ENCODE measurements at regions not wholly inside any gene's neighbourhood (a gene's known extent, or its start where the extent isn't known, plus 50 kb on each side); places are given as distances from the start of the nearest gene placed in this dataset.

GRCh38 chr2:120555092-120555491 lies 180.6 kb upstream of the GLI2 start:
- FAIRE-seq = no peak

- FAIRE-seq = no peak
Observed at GRCh38 chr2:120556911-120557310, 178.8 kb upstream of the GLI2 start.

DNA sequence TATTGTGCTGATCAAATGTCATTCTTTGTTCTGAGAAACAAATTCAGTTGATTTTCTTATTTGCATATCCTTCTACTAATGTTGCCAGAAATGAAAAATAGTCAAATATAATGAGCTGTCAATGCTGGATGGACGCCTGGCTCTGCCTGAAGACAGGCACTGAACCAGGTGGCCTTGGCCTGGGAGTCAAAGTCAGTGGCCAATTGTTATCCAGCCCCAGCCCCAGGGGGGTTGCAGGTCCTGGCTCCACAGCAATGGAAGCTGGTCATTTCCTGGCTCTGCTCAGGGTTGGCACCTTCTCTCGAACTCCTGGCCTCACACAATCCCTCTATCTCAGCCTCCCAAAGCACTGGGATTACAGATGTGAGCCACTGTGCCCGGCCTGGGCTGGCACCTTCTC lies 176.8 kb upstream of the GLI2 start:
- no peak for FAIRE-seq

- no peak for FAIRE-seq
Observed at GRCh38 chr2:120559401-120559800, 176.3 kb upstream of the GLI2 start.

DNA sequence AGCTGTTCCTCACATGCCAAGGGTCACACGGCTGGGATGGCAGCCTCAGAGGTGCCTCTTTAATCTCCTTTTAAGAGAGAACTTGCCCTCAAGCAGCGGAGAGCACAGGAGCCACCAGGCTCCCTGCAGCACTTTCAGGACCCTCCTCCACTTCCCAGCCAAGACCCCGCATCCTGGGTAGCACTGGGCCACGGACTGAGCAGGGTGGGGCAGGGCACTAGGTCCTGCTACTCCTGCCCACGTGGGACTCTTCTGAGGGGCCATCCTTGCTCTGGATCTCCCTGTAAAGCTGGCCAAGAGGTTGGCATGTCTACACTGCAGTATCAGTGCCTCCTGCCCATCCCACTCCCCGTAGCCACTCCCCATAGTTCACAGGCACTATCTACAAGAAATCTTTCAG lies 175.3 kb upstream of the GLI2 start:
- FAIRE-seq = no peak

DNA sequence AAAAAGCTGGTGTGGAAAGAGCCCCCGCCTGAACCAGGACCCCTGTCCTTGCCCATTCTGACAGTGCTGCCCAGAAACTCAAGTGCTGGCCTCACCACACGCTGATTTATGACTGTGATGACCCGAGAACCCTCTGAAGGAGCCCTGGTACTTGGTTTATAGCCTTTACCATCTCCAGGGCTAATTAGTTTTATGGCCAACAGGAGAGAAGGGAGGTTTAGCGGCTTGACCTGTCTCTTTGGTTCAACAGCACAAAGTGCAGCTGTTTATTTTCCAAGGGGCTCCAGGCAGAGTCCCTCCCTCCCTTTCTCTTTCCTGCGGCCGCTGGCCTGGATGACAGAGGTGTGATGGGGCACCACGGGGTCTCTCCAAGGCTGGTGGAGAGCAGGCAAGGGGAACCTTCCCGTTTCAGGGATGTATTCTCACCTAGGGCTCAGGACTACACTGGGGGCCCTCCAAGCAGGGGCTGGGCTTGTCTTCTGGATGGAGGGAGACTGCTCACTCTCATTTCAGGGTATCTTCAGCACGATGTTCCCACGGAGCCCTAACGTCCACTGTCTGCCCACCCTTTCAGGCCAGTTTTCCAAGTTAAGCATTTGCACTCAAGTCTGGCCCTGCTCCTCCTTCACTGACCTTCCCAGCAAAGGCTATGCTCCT lies 174.2 kb upstream of the GLI2 start:
- FAIRE-seq = no peak

GRCh38 chr2:120562218-120563005 lies 173.3 kb upstream of the GLI2 start:
- no peak for FAIRE-seq

DNA sequence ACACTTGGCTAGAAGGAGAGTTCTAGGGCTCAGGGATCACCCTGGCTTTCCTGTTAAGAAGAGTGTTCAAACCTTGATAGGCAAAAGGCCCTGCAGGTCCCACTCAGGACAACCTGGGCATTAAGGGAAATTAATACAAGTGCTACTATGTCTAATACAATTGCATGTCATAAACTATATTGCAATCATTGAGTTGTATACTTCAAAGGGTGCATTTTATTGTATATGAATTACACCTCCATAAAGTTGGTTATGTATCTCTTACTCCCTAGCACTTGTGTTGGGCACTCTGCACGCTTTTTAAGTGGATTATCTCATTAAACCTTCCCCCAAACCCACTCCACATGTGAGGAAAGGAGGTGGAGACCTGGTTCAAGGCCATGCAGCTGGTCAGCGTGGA lies 172.1 kb upstream of the GLI2 start:
- no peak for FAIRE-seq

- no peak for FAIRE-seq
Observed at GRCh38 chr2:120564213-120565094, 171.2 kb upstream of the GLI2 start.

DNA sequence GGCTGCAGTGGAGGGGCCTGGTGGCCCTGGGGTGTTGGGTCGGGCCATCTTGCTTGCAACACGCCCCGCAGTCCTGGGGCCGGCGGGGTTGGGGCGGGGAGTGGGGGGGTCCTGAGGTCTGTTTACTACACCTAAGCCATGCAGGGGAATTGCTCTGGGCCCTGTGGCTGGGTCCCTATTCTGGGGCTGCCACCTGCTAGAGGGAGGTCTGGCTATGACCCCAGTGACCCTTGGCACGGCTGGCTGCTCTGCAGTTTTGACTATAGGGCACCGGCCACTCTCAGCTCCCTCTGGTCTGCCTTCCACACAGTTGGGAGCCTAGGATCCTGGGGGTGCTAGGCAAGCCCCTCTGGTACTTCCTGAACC lies 170.6 kb upstream of the GLI2 start:
- no peak for FAIRE-seq

DNA sequence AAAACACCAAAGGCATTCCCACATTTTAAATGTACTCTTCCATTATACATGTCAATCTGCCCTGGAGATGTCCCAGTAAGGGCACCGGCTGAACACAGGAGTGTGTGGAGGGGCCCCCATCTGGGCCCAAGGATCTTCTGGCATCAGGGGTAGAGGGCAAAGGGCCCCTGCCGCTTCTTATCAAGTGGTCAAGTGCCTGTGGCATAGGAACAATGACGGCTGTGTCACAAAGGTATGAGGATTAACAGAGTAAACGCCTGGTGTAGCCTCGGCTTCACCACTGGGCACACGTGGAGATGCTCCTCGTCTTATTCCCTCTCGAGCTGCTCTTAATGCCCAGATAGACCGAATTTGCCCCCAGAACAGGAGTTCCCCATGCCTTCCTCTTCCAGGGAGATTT lies 169.7 kb upstream of the GLI2 start:
- FAIRE-seq = no peak

- FAIRE-seq = no peak
Observed at GRCh38 chr2:120566331-120567035, 169.2 kb upstream of the GLI2 start.

GRCh38 chr2:120567128-120567527 lies 168.5 kb upstream of the GLI2 start:
- FAIRE-seq = no peak

GRCh38 chr2:120568089-120568974 lies 167.3 kb upstream of the GLI2 start:
- FAIRE-seq = no peak

DNA sequence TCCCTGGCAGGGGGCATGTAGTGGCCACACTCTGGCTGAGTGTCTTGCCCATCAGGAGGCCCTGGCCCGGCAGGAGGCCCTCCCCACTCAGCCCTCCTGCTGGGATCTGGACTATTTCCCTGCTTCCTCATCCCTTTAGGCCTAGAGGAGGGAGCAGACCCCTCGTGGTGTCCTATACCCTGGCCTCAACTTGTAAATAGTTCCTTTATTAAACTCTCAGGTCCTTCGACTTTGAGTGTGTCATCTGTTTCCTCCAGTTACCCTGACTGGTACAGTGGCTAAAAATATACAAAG lies 166.7 kb upstream of the GLI2 start:
- FAIRE-seq = no peak

GRCh38 chr2:120570001-120570400 lies 165.7 kb upstream of the GLI2 start:
- FAIRE-seq = no peak

GRCh38 chr2:120570546-120570945 lies 165.1 kb upstream of the GLI2 start:
- FAIRE-seq = no peak

DNA sequence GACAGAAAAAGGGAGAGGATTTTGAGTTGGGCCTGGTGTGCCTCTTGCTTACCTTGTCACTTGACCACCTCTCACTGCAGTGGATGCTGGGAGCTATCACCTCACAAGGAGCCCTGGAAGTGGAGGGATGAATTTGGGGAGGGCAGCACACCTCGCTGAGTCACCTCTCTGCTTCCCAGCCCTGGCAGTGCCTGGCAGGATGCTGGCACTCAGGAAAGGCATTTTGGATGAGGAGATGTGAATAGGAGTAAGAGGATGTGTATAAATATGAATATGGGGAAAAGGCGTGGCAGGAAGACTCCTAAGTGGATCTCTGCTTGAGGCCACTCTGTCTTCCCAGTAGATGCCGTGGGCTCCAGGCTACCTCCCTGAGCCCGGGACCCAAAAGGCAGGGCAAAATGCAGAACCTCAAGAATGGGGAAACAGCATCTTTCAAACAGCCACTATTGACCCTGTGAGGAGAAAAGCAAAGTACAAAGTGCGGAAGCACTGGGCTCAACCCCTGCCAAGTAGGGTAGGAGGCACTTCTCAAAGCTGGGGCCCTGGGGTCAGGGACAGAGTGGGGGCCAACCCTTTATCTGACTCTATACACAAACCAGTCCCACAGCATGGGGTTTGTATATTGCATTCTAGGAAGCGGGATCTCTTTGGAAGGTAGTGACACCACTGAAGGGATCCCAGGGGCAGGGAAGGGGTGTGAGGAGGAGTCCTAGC lies 164.5 kb upstream of the GLI2 start:
- no peak for FAIRE-seq

GRCh38 chr2:120572226-120572625 lies 163.4 kb upstream of the GLI2 start:
- FAIRE-seq = no peak

DNA sequence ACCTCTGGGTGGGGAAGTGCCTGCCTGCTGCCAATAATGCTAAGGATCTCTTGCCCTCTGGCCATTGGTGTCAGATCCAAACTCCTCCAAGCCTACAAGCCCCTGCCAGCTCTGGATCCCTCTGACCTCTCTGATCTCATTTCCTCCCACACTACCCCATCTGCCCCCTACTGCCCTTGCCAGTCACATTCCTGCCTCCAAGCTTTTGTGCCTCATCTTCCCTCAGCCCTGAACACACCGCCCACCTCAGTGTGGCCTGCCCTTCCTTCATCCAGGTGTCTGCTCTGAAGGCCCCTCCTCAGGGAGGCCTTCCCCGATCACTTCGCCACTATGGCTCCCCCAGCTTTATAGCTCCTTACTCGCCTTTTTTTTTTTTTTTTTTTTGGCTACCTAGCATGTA lies 161.0 kb upstream of the GLI2 start:
- FAIRE-seq = no peak

GRCh38 chr2:120575966-120576365 lies 159.7 kb upstream of the GLI2 start:
- no peak for FAIRE-seq

Measured in endometrium (tissue), 2 donors.